IMR-90 (cell line): ENCODE measurements at regions not wholly inside any gene's neighbourhood (a gene's known extent, or its start where the extent isn't known, plus 50 kb on each side); places are given as distances from the start of the nearest gene placed in this dataset.
A peak's percentile ranks its signal among the peaks of the same experiment; 100 is the strongest.

Source experiments
- ATAC-seq: fragments of 200-7000 bp; cut with Tn5 transposase; 2 replicates; pipeline ENCODE4 v1.9.1; 2020; ENCODE audit warnings: low read depth, mild to moderate bottlenecking, moderate library complexity
- BruUV-seq: library from RNA; stranded (reverse); fragments of 400-500 nt; replicated peaks from 2 replicates; lab custom pipeline; 2021; lab: Mats Ljungman, UMichigan
- CTCF ChIA-PET: fragments of 300-600 bp; formaldehyde crosslinking; extraction: SDS; loops from one replicate; lab custom pipeline; 2021; ENCODE audit warnings: antibody characterized with exemption; lab: Yijun Ruan, JAX
- POLR2A ChIA-PET: fragments of 300-600 bp; sonication (Branson Sonifier 250); formaldehyde crosslinking; loops from one replicate; lab custom pipeline; 2022; ENCODE audit warnings: antibody characterized with exemption; ENCODE audit not compliant: unreplicated experiment; lab: Charles Lee
- DNase-seq: peaks from one replicate; pipeline ENCODE4 v3.0.0; 2013
- H2AFZ ChIP-seq: replicated peaks from 2 replicates; pipeline ENCODE3; 2013; ENCODE audit warnings: low read length, mild to moderate bottlenecking; ENCODE audit not compliant: poor library complexity
- H2AK5ac ChIP-seq: 2 replicates; pipeline ENCODE4 v1.6.1; 2013; ENCODE audit warnings: low read depth, low read length, inconsistent platforms
- H2AK9ac ChIP-seq: replicated peaks from 2 replicates; pipeline ENCODE3; 2013; ENCODE audit warnings: mild to moderate bottlenecking, low read depth, low read length, moderate library complexity; ENCODE audit not compliant: poor library complexity
- H2BK120ac ChIP-seq: 2 replicates; pipeline ENCODE4 v1.6.1; 2013; ENCODE audit warnings: low read depth, low read length, inconsistent platforms
- H2BK15ac ChIP-seq: 3 replicates; pipeline ENCODE4 v1.6.1; 2013; ENCODE audit warnings: low read depth, low read length, inconsistent platforms
- H2BK20ac ChIP-seq: 2 replicates; pipeline ENCODE4 v1.6.1; 2013; ENCODE audit warnings: low read depth, mild to moderate bottlenecking, inconsistent platforms, low read length, moderate library complexity
- H2BK5ac ChIP-seq: 2 replicates; pipeline ENCODE4 v1.6.1; 2013; ENCODE audit warnings: mild to moderate bottlenecking, low read depth, low read length, inconsistent platforms; ENCODE audit not compliant: poor library complexity, severe bottlenecking
- H3K14ac ChIP-seq: replicated peaks from 2 replicates; pipeline ENCODE4 v1.6.1; 2013; ENCODE audit warnings: low read depth, low read length, inconsistent platforms
- H3K18ac ChIP-seq: 2 replicates; pipeline ENCODE4 v1.6.1; 2013; ENCODE audit warnings: low read depth, low read length, control low read depth
- H3K23ac ChIP-seq: 2 replicates; pipeline ENCODE4 v1.6.1; 2013; ENCODE audit warnings: low read depth, low read length, inconsistent platforms
- H3K27ac ChIP-seq: 2 replicates; pipeline ENCODE4 v1.5.1; 2013; ENCODE audit warnings: mild to moderate bottlenecking, control low read depth, low read length; ENCODE audit not compliant: insufficient read depth
- H3K27me3 ChIP-seq: 2 replicates; pipeline ENCODE4 v1.6.1; 2013; ENCODE audit warnings: low read length; ENCODE audit not compliant: control insufficient read depth, insufficient read depth
- H3K36me3 ChIP-seq: 2 replicates; pipeline ENCODE4 v1.6.1; 2013; ENCODE audit warnings: low read length, mixed read lengths; ENCODE audit not compliant: control insufficient read depth, insufficient read depth
- H3K4ac ChIP-seq: 2 replicates; pipeline ENCODE4 v1.6.1; 2013; ENCODE audit warnings: low read depth, low read length, inconsistent platforms
- H3K4me1 ChIP-seq: 2 replicates; pipeline ENCODE4 v1.6.1; 2013; ENCODE audit warnings: low read length, mixed read lengths; ENCODE audit not compliant: control insufficient read depth, insufficient read depth
- H3K4me2 ChIP-seq: 2 replicates; pipeline ENCODE4 v1.6.1; 2013; ENCODE audit warnings: low read depth, mild to moderate bottlenecking, control low read depth, low read length, moderate library complexity
- H3K4me3 ChIP-seq: 2 replicates; pipeline ENCODE4 v1.5.1; 2013; ENCODE audit warnings: low read depth, mild to moderate bottlenecking, control low read depth, low read length, moderate library complexity; ENCODE audit not compliant: insufficient read depth
- H3K56ac ChIP-seq: 2 replicates; pipeline ENCODE4 v1.6.1; 2013; ENCODE audit warnings: low read length, inconsistent platforms; ENCODE audit not compliant: insufficient read depth; ENCODE audit errors: extremely low read depth
- H3K79me1 ChIP-seq, 2 experiments: 2 replicates each; pipeline ENCODE4 v1.6.1; 2013; ENCODE audit warnings: low read length in 2 of 2, inconsistent platforms in 1 of 2, low read depth in 1 of 2
- H3K9ac ChIP-seq: 2 replicates; pipeline ENCODE4 v1.6.1; 2013; ENCODE audit warnings: low read depth, low read length, control low read depth
- H3K9me1 ChIP-seq: 2 replicates; pipeline ENCODE4 v1.6.1; 2013; ENCODE audit warnings: low read length, inconsistent platforms; ENCODE audit not compliant: insufficient read depth
- H3K9me3 ChIP-seq: 2 replicates; pipeline ENCODE4 v1.6.1; 2013; ENCODE audit warnings: low read length; ENCODE audit not compliant: control insufficient read depth, insufficient read depth
- H4K20me1 ChIP-seq: 2 replicates; pipeline ENCODE4 v1.6.1; 2013; ENCODE audit warnings: low read length, inconsistent platforms; ENCODE audit not compliant: insufficient read depth
- H4K5ac ChIP-seq: 2 replicates; pipeline ENCODE4 v1.6.1; 2013; ENCODE audit warnings: mild to moderate bottlenecking, low read depth, low read length, control low read depth
- H4K8ac ChIP-seq, 2 experiments: 2 replicates each; pipeline ENCODE4 v1.6.1; 2013; ENCODE audit warnings: low read depth in 2 of 2, low read length in 2 of 2, control low read depth in 1 of 2, inconsistent platforms in 1 of 2
- H4K91ac ChIP-seq: 2 replicates; pipeline ENCODE4 v1.6.1; 2013; ENCODE audit warnings: low read depth, low read length, inconsistent platforms; ENCODE audit not compliant: insufficient read depth
- MXI1 ChIP-seq: IDR thresholded peaks from 2 replicates; pipeline ENCODE4 v1.6.1; 2012; ENCODE audit warnings: low read depth, mild to moderate bottlenecking, low read length, moderate library complexity, borderline replicate concordance
- RFX5 ChIP-seq: IDR thresholded peaks from 2 replicates; pipeline ENCODE4 v1.8.0; 2012; ENCODE audit warnings: low read depth, mild to moderate bottlenecking, low read length, moderate library complexity
- WGBS, 2 experiments: methylation state at CpG; one replicate each; pipeline versions ENCODE4 v1.1.5 to v1.1.7; 2013; ENCODE audit warnings: missing lambda C conversion rate in 2 of 2; ENCODE audit not compliant: insufficient read length in 1 of 2; ENCODE audit errors: extremely low coverage in 2 of 2; 5-methylcytosine and 5-hydroxymethylcytosine counted together
- dilution Hi-C: fragments of 300-500 bp; cut with HindIII; formaldehyde crosslinking; loops from one replicate; pipeline ENCODE4 v1.14.3; 2018; ENCODE audit warnings: low sequenced_read_pairs; ENCODE audit not compliant: unreplicated experiment
- in situ Hi-C: fragments of 300-500 bp; cut with MboI; formaldehyde crosslinking; loops from 3 replicates; pipeline ENCODE4 v1.14.3; 2019; ENCODE audit warnings: low sequenced_read_pairs, inconsistent platforms, mixed read lengths
- intact Hi-C: fragments of 100-400 bp; cut with micrococcal nuclease; formaldehyde crosslinking; loops from 2 replicates; pipeline ENCODE4 v1.10.0; 2022
- TF ChIP-seq, protein P1 (sequence below): conservative IDR thresholded peaks from 2 replicates; pipeline ENCODE4 v1.5.1; 2012; ENCODE audit warnings: mild to moderate bottlenecking, low read depth, low read length, improper control_type of control experiment

DNA sequence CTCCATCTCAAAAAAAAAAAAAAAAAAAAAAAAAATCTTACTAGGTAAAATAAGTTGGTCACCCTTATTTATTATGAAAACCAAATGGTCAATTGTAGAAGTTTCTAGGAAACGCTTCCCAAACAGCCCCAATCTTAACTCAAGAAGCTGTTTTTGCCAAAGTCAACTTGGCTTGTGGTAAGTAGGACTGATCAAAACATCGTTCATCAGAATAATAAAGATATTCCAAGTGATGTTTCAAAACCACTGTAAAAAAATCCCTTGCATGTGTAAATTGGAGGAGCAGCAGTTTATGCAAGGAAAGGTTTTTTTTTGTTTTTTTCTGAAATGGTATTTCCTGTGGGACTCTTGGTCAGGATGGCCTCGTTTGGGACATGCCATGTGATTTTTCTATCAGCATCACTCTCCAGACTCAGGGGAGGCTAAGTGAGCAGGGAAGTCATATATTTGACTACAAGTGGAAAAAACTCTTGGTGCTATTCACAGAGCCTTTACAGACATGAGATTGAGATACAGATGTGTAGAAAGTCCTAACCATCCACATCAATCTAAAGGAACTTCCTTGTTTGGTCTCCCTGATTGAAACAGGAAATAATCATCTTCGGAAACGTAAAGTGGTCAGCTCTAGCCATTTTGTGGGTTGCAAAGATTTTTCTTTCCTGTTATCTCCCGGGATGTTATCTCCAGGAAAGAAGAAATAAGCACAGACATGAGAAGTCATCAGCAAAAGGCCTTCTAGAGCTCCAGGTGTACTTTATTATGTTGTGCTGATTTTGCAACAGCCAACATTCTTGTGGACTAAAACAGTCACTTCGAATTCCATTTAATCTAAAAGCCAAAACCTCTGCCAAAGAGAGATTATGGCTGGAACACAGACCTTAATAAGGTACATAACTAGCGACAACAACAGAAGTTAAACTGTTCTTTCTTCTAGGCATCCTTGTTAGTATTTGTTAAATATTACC is 177.8 kb downstream of the EDN1 start:
- Histone ChIP-seq H3K9me3 (no peaks in the 10 kb centered on the region), H2AK9ac (no peak overlapping the region), H4K20me1 (no peaks in the 10 kb centered on the region), H4K5ac (no peak overlapping the region), H3K23ac (no peak overlapping the region), H2BK120ac (no peak overlapping the region), H2BK15ac (no peak overlapping the region), H2AFZ (no peak overlapping the region), H2BK5ac (no peak overlapping the region), H3K9me1 (no peaks in the 10 kb centered on the region), H3K4ac (no peak overlapping the region), H4K8ac (no peak overlapping the region), H3K4me1 (peaks cover 2% of the 10 kb centered on the region; the same call in 1 of the 2 replicates), H3K14ac (no peak overlapping the region), H3K4me2 (no peak overlapping the region), H3K4me3 (no peak overlapping the region), H3K18ac (no peak overlapping the region), H3K56ac (no peak overlapping the region), H2AK5ac (no peak overlapping the region), H3K27ac (no peak overlapping the region), H3K36me3 (no peaks in the 10 kb centered on the region), H3K9ac (no peak overlapping the region), H2BK20ac (no peak overlapping the region), H4K91ac (no peak overlapping the region), H3K79me1 (no peaks in the 10 kb centered on the region), H3K27me3 (no peaks in the 10 kb centered on the region)
- ATAC-seq, result no peak
- no TSS peak for BruUV-seq
- no peak for TF ChIP-seq RFX5
- no peak for TF ChIP-seq MXI1
- TF ChIP-seq, protein P1, sequence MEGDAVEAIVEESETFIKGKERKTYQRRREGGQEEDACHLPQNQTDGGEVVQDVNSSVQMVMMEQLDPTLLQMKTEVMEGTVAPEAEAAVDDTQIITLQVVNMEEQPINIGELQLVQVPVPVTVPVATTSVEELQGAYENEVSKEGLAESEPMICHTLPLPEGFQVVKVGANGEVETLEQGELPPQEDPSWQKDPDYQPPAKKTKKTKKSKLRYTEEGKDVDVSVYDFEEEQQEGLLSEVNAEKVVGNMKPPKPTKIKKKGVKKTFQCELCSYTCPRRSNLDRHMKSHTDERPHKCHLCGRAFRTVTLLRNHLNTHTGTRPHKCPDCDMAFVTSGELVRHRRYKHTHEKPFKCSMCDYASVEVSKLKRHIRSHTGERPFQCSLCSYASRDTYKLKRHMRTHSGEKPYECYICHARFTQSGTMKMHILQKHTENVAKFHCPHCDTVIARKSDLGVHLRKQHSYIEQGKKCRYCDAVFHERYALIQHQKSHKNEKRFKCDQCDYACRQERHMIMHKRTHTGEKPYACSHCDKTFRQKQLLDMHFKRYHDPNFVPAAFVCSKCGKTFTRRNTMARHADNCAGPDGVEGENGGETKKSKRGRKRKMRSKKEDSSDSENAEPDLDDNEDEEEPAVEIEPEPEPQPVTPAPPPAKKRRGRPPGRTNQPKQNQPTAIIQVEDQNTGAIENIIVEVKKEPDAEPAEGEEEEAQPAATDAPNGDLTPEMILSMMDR, result no peak
- DNase-seq, result peak; percentile 32
- no CpG with 5 or more reads among the region's 8 CpGs for WGBS, 2 experiments
- ChIA-PET POLR2A (no interaction called here), CTCF (no interaction called here)
- dilution Hi-C loops (no loop called here), in situ Hi-C loops (no loop called here), intact Hi-C loops (no loop called here)
